ENCODE measurements at regions not wholly inside any gene's neighbourhood (a gene's known extent, or its start where the extent isn't known, plus 50 kb on each side); places are given as distances from the start of the nearest gene placed in this dataset.

- TF ChIP-seq GATA2 (IDR thresholded peaks at IDR 0.05; ENCODE audit: low read depth, low read length) (no peak), GATA3 (IDR thresholded peaks at IDR 0.05; ENCODE audit: low read depth, low read length) (no peak)
Measured at GRCh38 chr9:119831309-119831708, 462.1 kb upstream of the BRINP1 start.

GRCh38 chr9:119829748-119830147 lies 460.5 kb upstream of the BRINP1 start:
- no peak for TF ChIP-seq GATA3 (IDR thresholded peaks at IDR 0.05; ENCODE audit: low read depth, low read length)
- no peak for TF ChIP-seq GATA2 (IDR thresholded peaks at IDR 0.05; ENCODE audit: low read depth, low read length)

- TF ChIP-seq GATA3 (IDR thresholded peaks at IDR 0.05; ENCODE audit: low read depth, low read length) (no peak), GATA2 (IDR thresholded peaks at IDR 0.05; ENCODE audit: low read depth, low read length) (no peak)
Measured at GRCh38 chr9:119829186-119829585, 460.0 kb upstream of the BRINP1 start.

- TF ChIP-seq GATA2 (IDR thresholded peaks at IDR 0.05; ENCODE audit: low read depth, low read length): no peak
- TF ChIP-seq GATA3 (IDR thresholded peaks at IDR 0.05; ENCODE audit: low read depth, low read length): no peak
Measured at GRCh38 chr9:119827526-119827925, 458.3 kb upstream of the BRINP1 start.

- no peak for TF ChIP-seq GATA3 (IDR thresholded peaks at IDR 0.05; ENCODE audit: low read depth, low read length)
- TF ChIP-seq GATA2 (IDR thresholded peaks at IDR 0.05; ENCODE audit: low read depth, low read length): no peak
Measured at GRCh38 chr9:119827126-119827525, 457.9 kb upstream of the BRINP1 start.

- no peak for TF ChIP-seq GATA3 (IDR thresholded peaks at IDR 0.05; ENCODE audit: low read depth, low read length)
- no peak for TF ChIP-seq GATA2 (IDR thresholded peaks at IDR 0.05; ENCODE audit: low read depth, low read length)
Measured at GRCh38 chr9:119818726-119819435, 449.6 kb upstream of the BRINP1 start.

- TF ChIP-seq GATA3 (IDR thresholded peaks at IDR 0.05; ENCODE audit: low read depth, low read length): no peak
- no peak for TF ChIP-seq GATA2 (IDR thresholded peaks at IDR 0.05; ENCODE audit: low read depth, low read length)
Measured at GRCh38 chr9:119810645-119811429, 441.6 kb upstream of the BRINP1 start.

- no peak for TF ChIP-seq GATA3 (IDR thresholded peaks at IDR 0.05; ENCODE audit: low read depth, low read length)
- TF ChIP-seq GATA2 (IDR thresholded peaks at IDR 0.05; ENCODE audit: low read depth, low read length): no peak
Measured at GRCh38 chr9:119803679-119804078, 434.4 kb upstream of the BRINP1 start.

- TF ChIP-seq GATA2 (IDR thresholded peaks at IDR 0.05; ENCODE audit: low read depth, low read length): no peak
- TF ChIP-seq GATA3 (IDR thresholded peaks at IDR 0.05; ENCODE audit: low read depth, low read length): no peak
Measured at GRCh38 chr9:119802621-119803020, 433.4 kb upstream of the BRINP1 start.

- TF ChIP-seq GATA3 (IDR thresholded peaks at IDR 0.05; ENCODE audit: low read depth, low read length) (no peak), GATA2 (IDR thresholded peaks at IDR 0.05; ENCODE audit: low read depth, low read length) (no peak)
Measured at GRCh38 chr9:119802133-119802532, 432.9 kb upstream of the BRINP1 start.

GRCh38 chr9:119801311-119801710 lies 432.1 kb upstream of the BRINP1 start:
- TF ChIP-seq GATA2 (IDR thresholded peaks at IDR 0.05; ENCODE audit: low read depth, low read length): no peak
- no peak for TF ChIP-seq GATA3 (IDR thresholded peaks at IDR 0.05; ENCODE audit: low read depth, low read length)

GRCh38 chr9:119795395-119795794 lies 426.2 kb upstream of the BRINP1 start:
- TF ChIP-seq GATA2 (IDR thresholded peaks at IDR 0.05; ENCODE audit: low read depth, low read length): no peak
- TF ChIP-seq GATA3 (IDR thresholded peaks at IDR 0.05; ENCODE audit: low read depth, low read length): no peak

- TF ChIP-seq GATA3 (IDR thresholded peaks at IDR 0.05; ENCODE audit: low read depth, low read length) (no peak), GATA2 (IDR thresholded peaks at IDR 0.05; ENCODE audit: low read depth, low read length) (no peak)
Measured at GRCh38 chr9:119794836-119795235, 425.6 kb upstream of the BRINP1 start.

GRCh38 chr9:119793218-119793617 lies 424.0 kb upstream of the BRINP1 start:
- TF ChIP-seq GATA2 (IDR thresholded peaks at IDR 0.05; ENCODE audit: low read depth, low read length) (no peak), GATA3 (IDR thresholded peaks at IDR 0.05; ENCODE audit: low read depth, low read length) (no peak)

GRCh38 chr9:119792242-119792641 lies 423.0 kb upstream of the BRINP1 start:
- no peak for TF ChIP-seq GATA3 (IDR thresholded peaks at IDR 0.05; ENCODE audit: low read depth, low read length)
- TF ChIP-seq GATA2 (IDR thresholded peaks at IDR 0.05; ENCODE audit: low read depth, low read length): no peak

Data from SH-SY5Y (cell line).